B cell (primary cell): ENCODE measurements at regions not wholly inside any gene's neighbourhood (a gene's known extent, or its start where the extent isn't known, plus 50 kb on each side); places are given as distances from the start of the nearest gene placed in this dataset.

Source experiments
- ATAC-seq: fragments of 200-7000 bp; cut with Tn5 transposase; one replicate; pipeline ENCODE4 v1.10.0; 2021; ENCODE audit warnings: low read depth, mild to moderate bottlenecking, moderate number of reproducible peaks, moderate library complexity
- CTCF ChIA-PET: fragments of 350-600 bp; sonication (Branson Sonifier 250); formaldehyde crosslinking; loops from one replicate; lab custom pipeline; 2021; ENCODE audit warnings: antibody characterized with exemption, inconsistent platforms; lab: Charles Lee
- POLR2A ChIA-PET: fragments of 350-600 bp; sonication (Branson Sonifier 250); formaldehyde crosslinking; loops from one replicate; lab custom pipeline; 2021; ENCODE audit warnings: antibody characterized with exemption; lab: Charles Lee
- DNase-seq: peaks from one replicate; pipeline ENCODE4 v3.0.0; 2013
- H2AFZ ChIP-seq: 2 replicates; pipeline ENCODE4 v1.6.1; 2012; ENCODE audit warnings: mild to moderate bottlenecking, low read depth, low read length; ENCODE audit not compliant: insufficient read depth, poor library complexity, severe bottlenecking
- H3K27ac ChIP-seq, 2 donors: 1 replicate in 1 of 2; 2 replicates in 1 of 2; pipeline ENCODE4 v1.5.1; 2012 to 2013; ENCODE audit warnings: low read length in 2 of 2, mild to moderate bottlenecking in 2 of 2, moderate library complexity in 1 of 2
- H3K27me3 ChIP-seq, 4 experiments: fragments of 200-600 bp in 1 of 4; sonication (generic) in 1 of 4; replicated peaks in 1 of 4; 1 replicate in 2 of 4; 2 replicates in 2 of 4; pipeline versions ENCODE4 v1.6.1 to v1.7.0; 2013 to 2016; ENCODE audit warnings: low read length in 3 of 4, mild to moderate bottlenecking in 2 of 4, mixed read lengths in 1 of 4, moderate library complexity in 1 of 4; ENCODE audit not compliant: insufficient read depth in 4 of 4, control insufficient read depth in 3 of 4; ENCODE audit errors: control extremely low read depth in 1 of 4
- H3K36me3 ChIP-seq, 2 experiments: replicated peaks in 1 of 2; 1 replicate in 1 of 2; 2 replicates in 1 of 2; pipeline versions ENCODE4 v1.6.1 to v1.7.1; 2013; ENCODE audit warnings: low read length in 1 of 2; ENCODE audit not compliant: insufficient read depth in 2 of 2, control insufficient read depth in 1 of 2; ENCODE audit errors: control extremely low read depth in 1 of 2, extremely low read depth in 1 of 2
- H3K4me1 ChIP-seq, 2 donors: fragments of 200-600 bp in 1 of 2; sonication (generic) in 1 of 2; 1 replicate in 1 of 2; 2 replicates in 1 of 2; pipeline versions ENCODE4 v1.5.1 to v1.6.1; 2013 to 2017; ENCODE audit warnings: low read length in 2 of 2; ENCODE audit not compliant: control insufficient read depth in 2 of 2, insufficient read depth in 2 of 2
- H3K4me2 ChIP-seq: replicated peaks from 2 replicates; pipeline ENCODE3; 2012; ENCODE audit warnings: mild to moderate bottlenecking, low read depth, low read length; ENCODE audit not compliant: poor library complexity, severe bottlenecking
- H3K4me3 ChIP-seq, 5 experiments: fragments of 200-600 bp in 1 of 5; sonication (generic) in 1 of 5; 1 replicate in 3 of 5; 2 replicates in 2 of 5; pipeline versions ENCODE4 v1.5.1 to v1.7.0; 2011 to 2016; ENCODE audit warnings: low read length in 4 of 5, mild to moderate bottlenecking in 4 of 5, low read depth in 2 of 5, control low read depth in 1 of 5, moderate library complexity in 1 of 5; ENCODE audit not compliant: insufficient read depth in 1 of 5; ENCODE audit errors: control extremely low read depth in 1 of 5, extremely low read depth in 1 of 5
- H3K79me2 ChIP-seq: fragments of 200-600 bp; sonication (generic); one replicate; pipeline ENCODE4 v1.6.0; 2016; ENCODE audit warnings: low read length; ENCODE audit not compliant: control insufficient read depth, insufficient read depth
- H3K9ac ChIP-seq: fragments of 200-600 bp; sonication (generic); 2 replicates; pipeline ENCODE4 v1.6.1; 2017; ENCODE audit warnings: mild to moderate bottlenecking, low read length, moderate library complexity
- H3K9me3 ChIP-seq, 3 donors: one replicate each; pipeline versions ENCODE4 v1.6.1 to v1.7.1; 2013; ENCODE audit warnings: low read length in 2 of 3; ENCODE audit not compliant: control insufficient read depth in 2 of 3, insufficient read depth in 1 of 3; ENCODE audit errors: control extremely low read depth in 1 of 3
- H4K20me1 ChIP-seq: 2 replicates; pipeline ENCODE4 v1.6.0; 2012; ENCODE audit warnings: mild to moderate bottlenecking, low read length; ENCODE audit not compliant: insufficient read depth, control insufficient read depth, poor library complexity, severe bottlenecking
- H3K27ac Mint-ChIP-seq: one replicate; pipeline ENCODE4 v1.8.0; 2021; ENCODE audit warnings: mixed read lengths
- H3K27me3 Mint-ChIP-seq: one replicate; pipeline ENCODE4 v1.8.0; 2021; ENCODE audit warnings: mixed read lengths
- H3K4me1 Mint-ChIP-seq: one replicate; pipeline ENCODE4 v1.8.0; 2021; ENCODE audit warnings: mixed read lengths
- H3K4me3 Mint-ChIP-seq: one replicate; pipeline ENCODE4 v1.8.0; 2021; ENCODE audit warnings: mixed read lengths
- H3K9me3 Mint-ChIP-seq: one replicate; pipeline ENCODE4 v1.8.0; 2022; ENCODE audit warnings: mixed read lengths; ENCODE audit not compliant: insufficient read depth
- CTCF ChIP-seq: fragments of 200-600 bp; IDR thresholded peaks from one replicate; pipeline ENCODE4 v1.8.0; 2022; ENCODE audit warnings: antibody characterized with exemption, mild to moderate bottlenecking
- EZH2 ChIP-seq: IDR thresholded peaks from 2 replicates; pipeline ENCODE4 v1.6.1; 2012; ENCODE audit warnings: borderline replicate concordance, low read depth, mild to moderate bottlenecking, moderate library complexity, low read length; ENCODE audit not compliant: insufficient read depth, poor library complexity, severe bottlenecking
- WGBS: methylation state at CpG from one replicate; pipeline ENCODE4 v1.1.5; 2013; ENCODE audit warnings: missing lambda C conversion rate; ENCODE audit not compliant: insufficient coverage; 5-methylcytosine and 5-hydroxymethylcytosine counted together
- intact Hi-C: fragments of 100-400 bp; cut with micrococcal nuclease; formaldehyde crosslinking; loops from one replicate; pipeline ENCODE4 v1.10.0; 2022

- no peak for ATAC-seq
- WGBS, result 88% methylated on average over 3 of the region's 4 CpGs
- H3K27ac ChIP-seq, result no peak overlapping the region
- H3K9ac ChIP-seq, result no peak overlapping the region
- no peaks in the 10 kb centered on the region for H3K27me3 Mint-ChIP-seq
- H3K4me3 ChIP-seq, result no peak overlapping the region
- H3K4me1 ChIP-seq, result no peaks in the 10 kb centered on the region
- H3K27me3 ChIP-seq, result no peaks in the 10 kb centered on the region
- no peak for DNase-seq
- no peak overlapping the region for H3K4me2 ChIP-seq
- no peak overlapping the region for H3K4me3 Mint-ChIP-seq
- no peaks in the 10 kb centered on the region for H4K20me1 ChIP-seq
- H3K9me3 Mint-ChIP-seq, result no peaks in the 10 kb centered on the region
- intact Hi-C loops, result no loop called here
- ChIA-PET POLR2A (no interaction called here), CTCF (no interaction called here)
- no peaks in the 10 kb centered on the region for H3K36me3 ChIP-seq
- no peak for TF ChIP-seq EZH2
- no peak for TF ChIP-seq CTCF
- H3K9me3 ChIP-seq, result no peaks in the 10 kb centered on the region
- H3K4me1 Mint-ChIP-seq, result no peaks in the 10 kb centered on the region
- no peak overlapping the region for H2AFZ ChIP-seq
- H3K79me2 ChIP-seq, result no peaks in the 10 kb centered on the region
- no peak overlapping the region for H3K27ac Mint-ChIP-seq
These were observed 1393.3 kb downstream of the ARAP2 start for GRCh38 chr4:34850968-34851367.

- Histone ChIP-seq H3K9ac (no peak overlapping the region), H3K4me2 (no peak overlapping the region), H3K36me3 (no peaks in the 10 kb centered on the region), H3K27me3 (no peaks in the 10 kb centered on the region), H3K9me3 (no peaks in the 10 kb centered on the region), H3K4me3 (no peak overlapping the region), H3K4me1 (no peaks in the 10 kb centered on the region), H3K79me2 (no peaks in the 10 kb centered on the region), H4K20me1 (no peaks in the 10 kb centered on the region), H2AFZ (no peak overlapping the region), H3K27ac (no peak overlapping the region)
- Mint-ChIP-seq H3K4me3 (no peak overlapping the region), H3K27me3 (no peaks in the 10 kb centered on the region), H3K4me1 (no peaks in the 10 kb centered on the region), H3K27ac (no peak overlapping the region), H3K9me3 (no peaks in the 10 kb centered on the region)
- intact Hi-C loops, result no loop called here
- POLR2A ChIA-PET, result no interaction called here
- TF ChIP-seq EZH2 (no peak), CTCF (no peak)
- DNase-seq, result no peak
- no peak for ATAC-seq
- no CpG with 5 or more reads among the region's 2 CpGs for WGBS
- CTCF ChIA-PET, result no interaction called here
These were observed 1392.9 kb downstream of the ARAP2 start for GRCh38 chr4:34851411-34851810.
